K562 (cell line): ENCODE measurements at regions not wholly inside any gene's neighbourhood (a gene's known extent, or its start where the extent isn't known, plus 50 kb on each side); places are given as distances from the start of the nearest gene placed in this dataset.

ENCODE experiments used
- CEBPZ ChIP-seq: fragments of 150-350 bp; IDR thresholded peaks from 2 replicates; pipeline ENCODE4 v1.6.1; 2014; ENCODE audit warnings: low read depth, mild to moderate bottlenecking, low read length, borderline replicate concordance
- CHD2 ChIP-seq: IDR thresholded peaks from 2 replicates; pipeline ENCODE4 v1.6.1; 2011; ENCODE audit warnings: low read depth, low read length
- DDX20 ChIP-seq: fragments of 450-650 bp; IDR thresholded peaks from 2 replicates; pipeline ENCODE4 v1.6.1; 2016; ENCODE audit warnings: missing genetic modification characterization, low read depth, mild to moderate bottlenecking, missing compliant biosample characterization, moderate library complexity
- EHMT2 ChIP-seq: fragments of 450-650 bp; IDR thresholded peaks from 2 replicates; pipeline ENCODE4 v1.6.1; 2018; ENCODE audit warnings: antibody characterized with exemption
- HNRNPL ChIP-seq: fragments of 200-400 bp; formaldehyde crosslinking; IDR thresholded peaks from 2 replicates; pipeline ENCODE4 v1.6.1; 2017; ENCODE audit warnings: low read depth, mild to moderate bottlenecking, low read length
- MYC ChIP-seq, 2 experiments: fragments of 250-450 bp in 1 of 2; sonication (Bioruptor Pico) in 1 of 2; IDR thresholded peaks; 2 replicates each; pipeline versions ENCODE4 v1.5.1 to v1.6.1; 2012 to 2021; ENCODE audit warnings: low read depth in 2 of 2, borderline replicate concordance in 1 of 2, improper control_type of control experiment in 1 of 2, low read length in 1 of 2, mild to moderate bottlenecking in 1 of 2, moderate library complexity in 1 of 2
- NFE2 ChIP-seq: IDR thresholded peaks from 2 replicates; pipeline ENCODE4 v1.6.1; 2014; ENCODE audit warnings: antibody characterized with exemption, low read depth
- NR3C1 ChIP-seq: sonication (generic); formaldehyde crosslinking; IDR thresholded peaks from 2 replicates; pipeline ENCODE4 v1.8.1; 2022; ENCODE audit warnings: missing genetic modification reagents
- OTX1 ChIP-seq: fragments of 450-650 bp; formaldehyde crosslinking; IDR thresholded peaks from 2 replicates; pipeline ENCODE4 v1.4.0; 2022; ENCODE audit warnings: mild to moderate bottlenecking
- POLR2A ChIP-seq: fragments of 450-650 bp; conservative IDR thresholded peaks from 2 replicates; pipeline ENCODE4 v1.6.1; 2016
- PTTG1 ChIP-seq: fragments of 450-650 bp; IDR thresholded peaks from 2 replicates; pipeline ENCODE4 v1.6.1; 2016; ENCODE audit warnings: low read depth, mild to moderate bottlenecking, missing genetic modification characterization, missing compliant biosample characterization
- RFX5 ChIP-seq: IDR thresholded peaks from 2 replicates; pipeline ENCODE4 v1.6.1; 2011; ENCODE audit warnings: low read depth, mild to moderate bottlenecking, improper control_type of control experiment, low read length
- TAF15 ChIP-seq: fragments of 200-400 bp; formaldehyde crosslinking; IDR thresholded peaks from 2 replicates; pipeline ENCODE4 v1.6.1; 2017; ENCODE audit warnings: mild to moderate bottlenecking, low read depth, low read length, moderate library complexity
- ZNF512 ChIP-seq: IDR thresholded peaks from 2 replicates; pipeline ENCODE4 v1.6.1; 2016; ENCODE audit warnings: missing genetic modification characterization, missing compliant biosample characterization

- TF ChIP-seq NFE2 (no peak), TAF15 (no peak), CEBPZ (no peak), EHMT2 (no peak), CHD2 (no peak), MYC (IDR thresholded peaks at IDR 0.05; ENCODE audit: low read depth, low read length) (no peak), MYC (CRISPR knock-in tag; IDR thresholded peaks at IDR 0.05; ENCODE audit: borderline replicate concordance, low read depth) (no peak), OTX1 (CRISPR knock-in tag) (no peak), PTTG1 (tag) (no peak), RFX5 (no peak), HNRNPL (no peak), POLR2A (no peak), NR3C1 (CRISPR knock-in tag) (no peak), ZNF512 (tag) (no peak), DDX20 (tag) (no peak)
Observed at GRCh38 chr18:78199611-78200010, 780.0 kb upstream of the SALL3 start.
